ENCODE measurements at regions not wholly inside any gene's neighbourhood (a gene's known extent, or its start where the extent isn't known, plus 50 kb on each side); places are given as distances from the start of the nearest gene placed in this dataset.

GRCh38 chr5:57891443-57891842 is 408.8 kb upstream of the ACTBL2 start:
- TF ChIP-seq CTCF (IDR thresholded peaks at IDR 0.05), result no peak
- no peak for TF ChIP-seq ZFX (IDR thresholded peaks at IDR 0.05; ENCODE audit: borderline replicate concordance)

Measured in 22Rv1 (cell line).